GM12875 (cell line): ENCODE measurements at regions not wholly inside any gene's neighbourhood (a gene's known extent, or its start where the extent isn't known, plus 50 kb on each side); places are given as distances from the start of the nearest gene placed in this dataset.

ENCODE experiments used
- H3K4me3 ChIP-seq: one replicate; pipeline ENCODE4 v1.5.1; 2011; ENCODE audit warnings: low read depth, low read length, control low read depth
- TF ChIP-seq, protein P1 (sequence below): IDR thresholded peaks from 2 replicates; pipeline ENCODE4 v1.5.1; 2011; ENCODE audit warnings: low read depth, mild to moderate bottlenecking, control low read depth, inconsistent platforms, low read length, moderate library complexity, borderline replicate concordance; ENCODE audit not compliant: insufficient read depth

DNA sequence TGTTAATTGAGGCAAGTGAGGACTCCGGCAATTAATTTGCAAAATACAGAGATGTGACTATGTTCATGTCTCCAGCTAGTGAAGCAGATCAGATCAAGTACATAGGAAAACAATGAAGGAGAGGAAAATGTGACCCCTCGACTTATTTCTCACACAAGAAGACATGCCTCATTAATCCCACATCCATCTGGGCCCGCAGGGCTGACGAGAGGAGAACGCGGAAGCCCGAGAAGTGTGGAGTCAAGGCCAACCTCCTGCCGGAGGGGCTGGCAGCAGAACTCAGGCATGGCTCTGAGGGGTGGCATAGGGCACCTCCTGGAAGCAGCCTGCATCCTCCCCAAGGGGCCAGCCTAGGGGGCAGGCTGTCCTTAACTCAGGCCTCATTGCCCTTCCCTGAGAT is 54.4 kb downstream of the ZNF503 start:
- TF ChIP-seq, protein P1, sequence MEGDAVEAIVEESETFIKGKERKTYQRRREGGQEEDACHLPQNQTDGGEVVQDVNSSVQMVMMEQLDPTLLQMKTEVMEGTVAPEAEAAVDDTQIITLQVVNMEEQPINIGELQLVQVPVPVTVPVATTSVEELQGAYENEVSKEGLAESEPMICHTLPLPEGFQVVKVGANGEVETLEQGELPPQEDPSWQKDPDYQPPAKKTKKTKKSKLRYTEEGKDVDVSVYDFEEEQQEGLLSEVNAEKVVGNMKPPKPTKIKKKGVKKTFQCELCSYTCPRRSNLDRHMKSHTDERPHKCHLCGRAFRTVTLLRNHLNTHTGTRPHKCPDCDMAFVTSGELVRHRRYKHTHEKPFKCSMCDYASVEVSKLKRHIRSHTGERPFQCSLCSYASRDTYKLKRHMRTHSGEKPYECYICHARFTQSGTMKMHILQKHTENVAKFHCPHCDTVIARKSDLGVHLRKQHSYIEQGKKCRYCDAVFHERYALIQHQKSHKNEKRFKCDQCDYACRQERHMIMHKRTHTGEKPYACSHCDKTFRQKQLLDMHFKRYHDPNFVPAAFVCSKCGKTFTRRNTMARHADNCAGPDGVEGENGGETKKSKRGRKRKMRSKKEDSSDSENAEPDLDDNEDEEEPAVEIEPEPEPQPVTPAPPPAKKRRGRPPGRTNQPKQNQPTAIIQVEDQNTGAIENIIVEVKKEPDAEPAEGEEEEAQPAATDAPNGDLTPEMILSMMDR = no peak
- no peak overlapping the region for H3K4me3 ChIP-seq

DNA sequence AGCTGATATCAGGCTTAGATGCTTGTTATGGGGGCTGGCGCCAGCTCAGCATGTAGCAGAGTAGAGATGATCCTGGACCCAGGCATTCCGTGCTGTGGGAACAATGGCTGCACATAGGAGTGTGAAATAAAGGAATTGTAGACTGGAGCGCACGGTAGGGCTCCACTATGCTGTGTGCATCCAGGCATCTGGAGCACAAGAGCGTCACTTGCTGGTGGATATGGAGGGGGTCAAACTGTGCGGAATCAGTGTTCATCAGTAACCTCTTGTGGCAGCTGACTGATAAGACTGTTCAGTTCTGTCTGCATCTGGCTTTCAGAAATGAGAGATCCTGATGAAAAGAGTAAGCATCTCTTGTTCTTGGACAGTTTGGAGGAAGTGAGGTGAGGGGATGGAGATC is 55.8 kb downstream of the ZNF503 start:
- TF ChIP-seq, protein P1 = no peak

DNA sequence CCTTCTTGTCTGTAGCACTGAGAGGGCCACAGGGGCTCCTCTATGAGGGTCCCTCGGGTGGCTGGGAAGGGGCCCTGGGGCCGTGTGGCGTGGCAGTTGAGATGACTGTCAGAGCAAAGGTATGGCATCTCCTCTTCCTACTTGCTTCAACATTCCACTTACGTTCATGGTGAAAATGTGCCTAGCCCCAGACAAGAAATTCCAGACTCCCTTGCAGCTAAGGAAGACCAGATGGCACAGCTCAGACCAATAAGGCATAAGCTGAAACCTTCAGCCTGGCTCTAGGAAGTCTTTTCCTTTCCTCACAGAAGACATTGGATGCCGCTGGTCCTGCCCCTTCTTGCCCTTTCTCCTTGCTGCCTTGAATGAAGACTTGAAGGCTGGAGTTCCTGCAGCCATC is 57.4 kb downstream of the ZNF503 start:
- TF ChIP-seq, protein P1 = no peak
- no peak overlapping the region for H3K4me3 ChIP-seq

More for the DNA sequence above, 55.8 kb downstream of the ZNF503 start:
- no peak overlapping the region for H3K4me3 ChIP-seq

DNA sequence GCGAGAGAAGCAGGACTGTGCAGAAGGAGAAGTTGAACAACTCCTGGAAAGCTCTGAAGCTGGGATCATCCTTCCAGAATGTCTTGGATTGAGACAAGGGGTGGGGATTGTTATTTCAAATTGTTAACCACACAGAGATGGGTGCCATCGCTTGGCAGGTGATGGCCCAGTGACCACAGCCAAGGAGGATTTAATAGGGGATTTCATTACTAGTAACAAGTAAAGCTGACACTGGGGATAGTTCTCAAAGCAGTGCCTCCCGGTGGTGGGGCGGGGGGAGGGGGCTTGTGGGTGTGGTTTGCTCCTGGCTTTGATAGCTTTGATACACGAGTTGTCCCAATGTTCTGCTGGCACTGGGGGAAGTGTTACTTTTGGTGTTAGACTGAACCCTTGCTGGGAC is 59.2 kb downstream of the ZNF503 start:
- H3K4me3 ChIP-seq = no peak overlapping the region
- TF ChIP-seq, protein P1 = no peak

DNA sequence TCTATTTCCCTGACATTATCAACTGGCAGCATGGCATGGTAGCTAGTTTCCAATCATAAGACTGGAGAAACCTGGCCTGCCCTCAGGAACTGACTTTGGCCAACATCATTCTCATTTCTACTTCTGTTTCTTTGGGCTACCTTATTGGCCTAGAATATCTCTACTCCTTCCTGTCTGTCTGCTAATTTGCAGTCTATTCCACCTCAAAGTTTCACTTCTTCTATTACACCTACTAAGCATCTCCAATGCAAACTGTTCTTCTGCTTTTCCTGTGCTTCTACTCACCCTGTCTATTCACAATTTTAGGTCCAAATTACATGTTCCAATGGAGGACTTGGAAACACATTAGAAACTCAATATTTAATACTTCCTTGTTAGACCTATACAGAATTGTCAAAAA is 65.6 kb downstream of the ZNF503 start:
- TF ChIP-seq, protein P1 = no peak
- H3K4me3 ChIP-seq = no peak overlapping the region

DNA sequence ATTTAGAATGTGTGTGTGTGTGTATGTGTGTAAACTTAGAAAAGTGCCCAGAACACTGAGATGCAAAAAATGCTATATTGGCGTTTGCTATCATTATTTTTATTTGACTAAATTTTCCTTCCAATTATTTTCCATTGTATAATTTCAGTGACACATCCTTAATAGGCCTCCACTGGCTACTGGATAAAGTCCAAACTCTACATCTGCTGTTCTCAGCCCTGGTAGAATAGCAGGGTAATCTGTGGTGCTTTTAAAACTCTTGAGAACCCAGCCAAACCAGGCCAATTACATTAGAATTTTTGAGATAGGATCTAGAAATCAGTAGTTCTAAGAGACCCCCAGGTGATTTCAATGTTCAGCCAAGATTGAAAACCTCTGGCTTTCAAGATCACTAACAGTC is 66.4 kb downstream of the ZNF503 start:
- TF ChIP-seq, protein P1 = no peak

DNA sequence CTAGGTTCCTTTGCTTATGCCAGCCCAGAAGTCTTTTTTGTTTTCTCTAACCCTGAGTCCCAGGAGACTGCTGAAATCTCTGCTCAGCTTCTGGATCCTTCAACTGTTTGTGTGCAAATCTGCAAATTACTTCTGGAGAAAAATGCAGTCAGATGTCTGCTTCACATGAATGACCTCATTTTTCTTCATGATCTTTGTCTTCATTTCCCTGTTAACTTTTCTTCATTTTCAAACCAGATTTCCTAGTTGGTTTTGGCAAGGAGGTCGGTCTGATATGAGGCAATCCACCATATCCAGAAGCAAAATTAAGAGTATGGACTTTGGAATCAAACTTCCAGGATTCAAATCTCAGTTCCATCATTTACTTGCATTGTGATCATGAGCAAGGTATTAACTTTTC is 66.8 kb downstream of the ZNF503 start:
- TF ChIP-seq, protein P1 = no peak
- no peak overlapping the region for H3K4me3 ChIP-seq

More for the DNA sequence above, 66.4 kb downstream of the ZNF503 start:
- no peak overlapping the region for H3K4me3 ChIP-seq
